ENCODE measurements at regions not wholly inside any gene's neighbourhood (a gene's known extent, or its start where the extent isn't known, plus 50 kb on each side); places are given as distances from the start of the nearest gene placed in this dataset.

- Histone ChIP-seq H4K20me1 (ENCODE audit: low read length) (no peaks in the 10 kb centered on the region), H2AFZ (ENCODE audit: low read length) (no peak overlapping the region), H3K36me3 (ENCODE audit: low read depth, low read length) (no peaks in the 10 kb centered on the region), H3F3A (ENCODE audit: low read length, unreplicated experiment) (no peaks in the 10 kb centered on the region), H3K9me3 (ENCODE audit: low read length) (0 out of 2 replicates have a peak, but pooled peaks cover 2% of the 10 kb centered on the region), H3K4me2 (ENCODE audit: low read length) (no peak overlapping the region), H3K9ac (ENCODE audit: low read length) (no peak overlapping the region), H3K27me3 (ENCODE audit: low read length) (no peaks in the 10 kb centered on the region), H3K27ac (ENCODE audit: low read length) (no peak overlapping the region), H3K79me2 (ENCODE audit: low read length) (no peaks in the 10 kb centered on the region), H3K4me3 (ENCODE audit: low read length) (no peak overlapping the region), H3K4me1 (ENCODE audit: insufficient read depth, low read length) (no peaks in the 10 kb centered on the region), H3K9me2 (replicated peaks; ENCODE audit: low read length) (no peaks in the 10 kb centered on the region)
- POLR2A ChIA-PET (ENCODE audit: unreplicated experiment) = no interaction called here
- BruUV-seq (replicated peaks) = no TSS peak
- no peak for DNase-seq
- TF ChIP-seq EZH2phosphoT487 (IDR thresholded peaks at IDR 0.05; ENCODE audit: borderline replicate concordance, low read length) (no peak), CTCF (conservative IDR thresholded peaks at IDR 0.05; ENCODE audit: low read depth, low read length) (no peak), EZH2 (IDR thresholded peaks at IDR 0.05; ENCODE audit: low read length, unreplicated experiment) (no peak)
- CTCF ChIA-PET = no interaction called here
- no peak for ATAC-seq
- intact Hi-C loops (cut with micrococcal nuclease) = no loop called here
Measured at GRCh38 chr4:85218756-85219155, 252.3 kb upstream of the WDFY3 start.

- H3K79me2 ChIP-seq (ENCODE audit: low read length) = no peaks in the 10 kb centered on the region
- H3K27me3 ChIP-seq (ENCODE audit: low read length) = no peaks in the 10 kb centered on the region
- no peaks in the 10 kb centered on the region for H3K36me3 ChIP-seq (ENCODE audit: low read depth, low read length)
- no TSS peak for BruUV-seq (replicated peaks)
- no peaks in the 10 kb centered on the region for H3K9me3 ChIP-seq (ENCODE audit: low read length)
- no peak overlapping the region for H3K9ac ChIP-seq (ENCODE audit: low read length)
- H3K4me1 ChIP-seq (ENCODE audit: insufficient read depth, low read length) = no peaks in the 10 kb centered on the region
- no peak for ATAC-seq
- H3K4me2 ChIP-seq (ENCODE audit: low read length) = no peak overlapping the region
- intact Hi-C loops (cut with micrococcal nuclease) = no loop called here
- DNase-seq = no peak
- no peak overlapping the region for H2AFZ ChIP-seq (ENCODE audit: low read length)
- ChIA-PET CTCF (no interaction called here), POLR2A (ENCODE audit: unreplicated experiment) (no interaction called here)
- TF ChIP-seq CTCF (conservative IDR thresholded peaks at IDR 0.05; ENCODE audit: low read depth, low read length) (no peak), EZH2 (IDR thresholded peaks at IDR 0.05; ENCODE audit: low read length, unreplicated experiment) (no peak), EZH2phosphoT487 (IDR thresholded peaks at IDR 0.05; ENCODE audit: borderline replicate concordance, low read length) (no peak)
- no peaks in the 10 kb centered on the region for H4K20me1 ChIP-seq (ENCODE audit: low read length)
- H3F3A ChIP-seq (ENCODE audit: low read length, unreplicated experiment) = no peaks in the 10 kb centered on the region
- no peak overlapping the region for H3K27ac ChIP-seq (ENCODE audit: low read length)
- no peak overlapping the region for H3K4me3 ChIP-seq (ENCODE audit: low read length)
- no peaks in the 10 kb centered on the region for H3K9me2 ChIP-seq (replicated peaks; ENCODE audit: low read length)
Measured at GRCh38 chr4:85221606-85222005, 253.3 kb upstream of the ARHGAP24 start.

GRCh38 chr4:85222561-85222960, 252.4 kb upstream of the ARHGAP24 start:
- H4K20me1 ChIP-seq (ENCODE audit: low read length) = no peaks in the 10 kb centered on the region
- H3F3A ChIP-seq (ENCODE audit: low read length, unreplicated experiment) = no peaks in the 10 kb centered on the region
- H3K4me1 ChIP-seq (ENCODE audit: insufficient read depth, low read length) = no peaks in the 10 kb centered on the region
- no peak overlapping the region for H3K4me3 ChIP-seq (ENCODE audit: low read length)
- H3K36me3 ChIP-seq (ENCODE audit: low read depth, low read length) = no peaks in the 10 kb centered on the region
- H3K27ac ChIP-seq (ENCODE audit: low read length) = no peak overlapping the region
- no peaks in the 10 kb centered on the region for H3K9me2 ChIP-seq (replicated peaks; ENCODE audit: low read length)
- ATAC-seq (no peak), DNase-seq (no peak)
- no peaks in the 10 kb centered on the region for H3K79me2 ChIP-seq (ENCODE audit: low read length)
- POLR2A ChIA-PET (ENCODE audit: unreplicated experiment) = no interaction called here
- CTCF ChIA-PET = no interaction called here
- H3K27me3 ChIP-seq (ENCODE audit: low read length) = no peaks in the 10 kb centered on the region
- no TSS peak for BruUV-seq (replicated peaks)
- intact Hi-C loops (cut with micrococcal nuclease) = no loop called here
- H2AFZ ChIP-seq (ENCODE audit: low read length) = no peak overlapping the region
- H3K9ac ChIP-seq (ENCODE audit: low read length) = no peak overlapping the region
- H3K9me3 ChIP-seq (ENCODE audit: low read length) = no peaks in the 10 kb centered on the region
- TF ChIP-seq EZH2 (IDR thresholded peaks at IDR 0.05; ENCODE audit: low read length, unreplicated experiment) (no peak), CTCF (conservative IDR thresholded peaks at IDR 0.05; ENCODE audit: low read depth, low read length) (no peak), EZH2phosphoT487 (IDR thresholded peaks at IDR 0.05; ENCODE audit: borderline replicate concordance, low read length) (no peak)
- no peak overlapping the region for H3K4me2 ChIP-seq (ENCODE audit: low read length)
